ENCODE measurements at regions not wholly inside any gene's neighbourhood (a gene's known extent, or its start where the extent isn't known, plus 50 kb on each side); places are given as distances from the start of the nearest gene placed in this dataset.

DNA sequence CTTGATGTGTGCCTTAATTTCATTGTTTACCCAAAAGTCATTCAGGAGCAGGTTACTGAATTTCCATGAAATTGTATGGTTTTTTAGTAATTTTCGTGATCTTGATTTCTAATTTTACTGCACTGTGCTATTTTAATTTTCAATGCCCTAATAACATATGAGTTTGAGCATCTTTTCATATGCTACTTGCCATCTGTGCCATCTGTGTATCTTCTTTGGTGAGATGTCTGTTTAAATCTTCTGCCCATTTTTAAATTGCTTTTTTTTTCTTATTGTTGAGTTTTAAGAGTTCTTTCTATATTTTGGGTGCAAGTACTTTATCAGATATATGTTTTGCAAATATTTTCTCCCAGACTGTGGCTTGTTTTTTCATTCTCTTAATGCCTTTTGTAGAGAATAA is 165.9 kb downstream of the ST6GAL2 start:
- TF ChIP-seq PAX5 (IDR thresholded peaks at IDR 0.05; ENCODE audit: insufficient read depth, low read length, severe bottlenecking) (no peak), TAF1 (IDR thresholded peaks at IDR 0.05; ENCODE audit: low read depth, low read length) (no peak), POLR2AphosphoS5 (IDR thresholded peaks at IDR 0.05; ENCODE audit: low read depth, low read length) (no peak), POU2F2 (IDR thresholded peaks at IDR 0.05; ENCODE audit: low read depth, low read length) (no peak), SPI1 (IDR thresholded peaks at IDR 0.05; ENCODE audit: low read depth, low read length) (no peak), POLR2A (IDR thresholded peaks at IDR 0.05; ENCODE audit: low read depth, low read length) (no peak)
- FAIRE-seq: no peak
- DNase-seq (ENCODE audit: insufficient read length, low spot score): no peak

DNA sequence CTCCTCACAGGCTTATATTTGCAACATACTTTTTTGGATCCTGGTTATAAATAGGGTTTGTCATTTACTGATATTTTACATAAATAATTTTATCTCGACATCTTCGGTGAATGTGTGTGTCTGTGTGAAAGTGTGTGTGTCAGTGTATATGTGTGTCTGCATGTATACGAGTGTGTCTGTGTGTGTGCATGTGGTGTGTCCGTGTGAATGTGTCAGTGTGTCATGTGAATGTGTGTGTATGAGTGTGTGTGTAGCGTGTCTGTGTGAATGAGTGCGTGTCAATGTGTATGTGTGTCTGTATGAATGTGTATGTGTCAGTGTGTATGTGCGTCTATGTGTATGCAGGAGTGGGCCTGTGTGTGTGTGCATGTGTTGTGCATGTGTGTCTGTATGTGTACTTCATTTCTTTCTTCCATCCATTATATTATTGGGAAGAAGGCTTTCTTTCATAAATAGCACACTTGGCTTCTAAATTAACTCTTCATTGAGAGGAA is 161.6 kb downstream of the ST6GAL2 start:
- no peak for DNase-seq (ENCODE audit: insufficient read length, low spot score)
- TF ChIP-seq POU2F2 (IDR thresholded peaks at IDR 0.05; ENCODE audit: low read depth, low read length) (no peak), TAF1 (IDR thresholded peaks at IDR 0.05; ENCODE audit: low read depth, low read length) (no peak)
- FAIRE-seq: no peak

DNA sequence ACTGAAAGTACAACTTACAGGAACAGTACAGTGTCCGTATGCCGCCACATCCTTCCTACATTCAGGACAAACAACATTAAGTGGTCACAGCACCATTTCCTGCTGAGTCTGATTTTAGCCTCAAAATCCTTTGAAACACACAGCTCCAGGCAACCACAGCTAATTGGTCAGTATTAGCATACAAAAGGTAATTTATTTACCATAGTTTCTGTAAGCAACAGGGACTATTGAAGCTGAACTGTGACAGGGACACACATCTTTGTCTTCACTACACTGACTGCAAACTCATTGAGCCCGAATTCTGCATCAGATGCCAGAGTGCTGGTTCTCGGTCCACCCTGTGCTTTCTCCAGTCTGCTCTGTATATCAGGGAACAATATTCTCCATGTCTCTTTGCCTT is 151.8 kb downstream of the ST6GAL2 start:
- TF ChIP-seq PAX5 (IDR thresholded peaks at IDR 0.05; ENCODE audit: insufficient read depth, low read length, severe bottlenecking): no peak
- no peak for TF ChIP-seq POLR2AphosphoS5 (IDR thresholded peaks at IDR 0.05; ENCODE audit: low read depth, low read length)
- TF ChIP-seq SPI1 (IDR thresholded peaks at IDR 0.05; ENCODE audit: low read depth, low read length): no peak
- no peak for TF ChIP-seq POU2F2 (IDR thresholded peaks at IDR 0.05; ENCODE audit: low read depth, low read length)
- no peak for TF ChIP-seq POLR2A (IDR thresholded peaks at IDR 0.05; ENCODE audit: low read depth, low read length)
- no peak for TF ChIP-seq TAF1 (IDR thresholded peaks at IDR 0.05; ENCODE audit: low read depth, low read length)
- FAIRE-seq: no peak
- no peak for DNase-seq (ENCODE audit: insufficient read length, low spot score)

DNA sequence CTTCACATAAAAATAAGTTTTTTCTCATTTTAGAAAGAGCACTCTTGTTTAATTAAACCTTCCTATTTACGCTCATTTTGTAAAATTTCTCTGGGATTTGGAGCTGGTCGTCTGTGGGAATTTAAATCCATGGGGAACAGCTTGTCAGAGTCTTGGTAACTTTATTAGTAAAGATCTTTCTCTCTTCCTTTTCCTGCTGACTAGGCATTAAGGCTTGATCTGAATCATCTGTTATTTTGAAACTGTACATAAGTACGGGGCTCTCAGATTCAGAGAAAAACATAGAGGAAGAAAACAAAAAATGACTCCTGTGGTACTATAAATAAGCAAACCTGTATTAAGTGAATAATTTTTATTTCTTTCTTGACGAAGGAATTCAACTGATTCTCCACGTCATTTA is 150.2 kb downstream of the ST6GAL2 start:
- DNase-seq (ENCODE audit: insufficient read length, low spot score): no peak
- TF ChIP-seq POLR2AphosphoS5 (IDR thresholded peaks at IDR 0.05; ENCODE audit: low read depth, low read length): no peak
- TF ChIP-seq POLR2A (IDR thresholded peaks at IDR 0.05; ENCODE audit: low read depth, low read length): no peak
- no peak for TF ChIP-seq PAX5 (IDR thresholded peaks at IDR 0.05; ENCODE audit: insufficient read depth, low read length, severe bottlenecking)
- TF ChIP-seq POU2F2 (IDR thresholded peaks at IDR 0.05; ENCODE audit: low read depth, low read length): no peak
- no peak for TF ChIP-seq TAF1 (IDR thresholded peaks at IDR 0.05; ENCODE audit: low read depth, low read length)
- TF ChIP-seq SPI1 (IDR thresholded peaks at IDR 0.05; ENCODE audit: low read depth, low read length): no peak
- FAIRE-seq: no peak

DNA sequence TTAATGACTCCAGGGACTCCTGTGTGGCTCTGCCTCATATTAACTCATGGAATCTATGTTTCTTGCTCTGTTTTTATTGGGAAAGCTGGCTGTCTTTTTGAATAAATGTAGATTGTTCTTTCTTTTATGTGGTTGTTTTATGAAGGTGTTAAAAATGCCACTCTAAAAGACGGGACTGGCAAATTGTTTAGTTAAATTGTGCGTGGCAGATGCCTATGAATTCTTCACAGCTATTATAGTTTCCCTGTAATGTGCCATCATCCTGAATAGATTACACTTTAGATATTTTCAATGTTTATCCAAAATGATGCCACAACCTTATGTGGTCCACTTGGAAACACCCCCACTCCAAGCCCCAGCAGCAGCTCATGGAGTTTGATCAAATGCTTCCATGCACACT is 149.7 kb downstream of the ST6GAL2 start:
- FAIRE-seq (no peak), DNase-seq (ENCODE audit: insufficient read length, low spot score) (no peak)
- TF ChIP-seq PAX5 (IDR thresholded peaks at IDR 0.05; ENCODE audit: insufficient read depth, low read length, severe bottlenecking) (no peak), SPI1 (IDR thresholded peaks at IDR 0.05; ENCODE audit: low read depth, low read length) (no peak), POU2F2 (IDR thresholded peaks at IDR 0.05; ENCODE audit: low read depth, low read length) (no peak), TAF1 (IDR thresholded peaks at IDR 0.05; ENCODE audit: low read depth, low read length) (no peak), POLR2A (IDR thresholded peaks at IDR 0.05; ENCODE audit: low read depth, low read length) (no peak), POLR2AphosphoS5 (IDR thresholded peaks at IDR 0.05; ENCODE audit: low read depth, low read length) (no peak)

DNA sequence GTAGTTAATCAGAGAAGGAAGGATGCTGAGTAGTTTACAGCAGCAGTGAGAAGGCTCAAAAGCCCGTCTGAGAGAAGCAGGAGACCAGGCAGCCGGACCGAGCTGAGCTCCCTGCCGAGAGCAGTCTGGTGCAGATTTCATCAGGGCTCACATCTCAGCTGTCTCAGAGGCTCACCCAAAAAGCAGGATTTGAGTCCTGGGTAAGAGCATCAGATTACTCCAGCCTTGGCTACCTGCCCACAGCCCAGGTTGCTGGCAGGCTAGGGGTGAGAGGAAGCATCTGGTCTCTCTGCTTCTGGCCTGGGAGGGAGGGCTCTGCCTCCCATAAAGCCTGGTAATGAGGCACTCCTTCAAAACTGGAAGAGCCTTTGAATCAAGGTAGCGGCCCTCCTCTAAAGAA is 140.5 kb downstream of the ST6GAL2 start:
- DNase-seq (ENCODE audit: insufficient read length, low spot score) (no peak), FAIRE-seq (no peak)
- TF ChIP-seq POU2F2 (IDR thresholded peaks at IDR 0.05; ENCODE audit: low read depth, low read length): no peak
- no peak for TF ChIP-seq PAX5 (IDR thresholded peaks at IDR 0.05; ENCODE audit: insufficient read depth, low read length, severe bottlenecking)
- no peak for TF ChIP-seq SPI1 (IDR thresholded peaks at IDR 0.05; ENCODE audit: low read depth, low read length)
- TF ChIP-seq POLR2AphosphoS5 (IDR thresholded peaks at IDR 0.05; ENCODE audit: low read depth, low read length): no peak
- TF ChIP-seq POLR2A (IDR thresholded peaks at IDR 0.05; ENCODE audit: low read depth, low read length): no peak
- TF ChIP-seq TAF1 (IDR thresholded peaks at IDR 0.05; ENCODE audit: low read depth, low read length): no peak

DNA sequence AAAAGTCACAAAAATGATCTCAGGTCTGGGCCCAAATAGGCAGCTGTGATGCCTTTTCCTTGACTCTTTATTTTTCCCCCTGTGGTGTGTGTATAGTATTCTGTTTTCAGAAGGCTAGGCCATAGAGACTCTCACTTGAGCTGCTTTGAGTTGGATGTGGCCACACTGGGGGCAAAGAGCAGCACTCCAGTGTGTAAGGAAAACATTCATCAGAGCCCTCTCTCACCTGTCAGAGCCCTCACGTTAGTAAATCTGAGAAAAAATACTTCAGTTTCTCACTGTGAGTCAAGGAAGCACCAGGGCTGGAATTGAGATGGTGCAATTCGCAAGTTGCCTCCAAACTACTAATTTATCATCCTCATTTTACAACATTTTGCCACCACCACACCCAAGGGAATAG is 136.1 kb downstream of the ST6GAL2 start:
- no peak for DNase-seq (ENCODE audit: insufficient read length, low spot score)
- TF ChIP-seq TAF1 (IDR thresholded peaks at IDR 0.05; ENCODE audit: low read depth, low read length): no peak
- TF ChIP-seq POLR2AphosphoS5 (IDR thresholded peaks at IDR 0.05; ENCODE audit: low read depth, low read length): no peak
- FAIRE-seq: no peak
